ENCODE measurements at regions not wholly inside any gene's neighbourhood (a gene's known extent, or its start where the extent isn't known, plus 50 kb on each side); places are given as distances from the start of the nearest gene placed in this dataset.

DNA sequence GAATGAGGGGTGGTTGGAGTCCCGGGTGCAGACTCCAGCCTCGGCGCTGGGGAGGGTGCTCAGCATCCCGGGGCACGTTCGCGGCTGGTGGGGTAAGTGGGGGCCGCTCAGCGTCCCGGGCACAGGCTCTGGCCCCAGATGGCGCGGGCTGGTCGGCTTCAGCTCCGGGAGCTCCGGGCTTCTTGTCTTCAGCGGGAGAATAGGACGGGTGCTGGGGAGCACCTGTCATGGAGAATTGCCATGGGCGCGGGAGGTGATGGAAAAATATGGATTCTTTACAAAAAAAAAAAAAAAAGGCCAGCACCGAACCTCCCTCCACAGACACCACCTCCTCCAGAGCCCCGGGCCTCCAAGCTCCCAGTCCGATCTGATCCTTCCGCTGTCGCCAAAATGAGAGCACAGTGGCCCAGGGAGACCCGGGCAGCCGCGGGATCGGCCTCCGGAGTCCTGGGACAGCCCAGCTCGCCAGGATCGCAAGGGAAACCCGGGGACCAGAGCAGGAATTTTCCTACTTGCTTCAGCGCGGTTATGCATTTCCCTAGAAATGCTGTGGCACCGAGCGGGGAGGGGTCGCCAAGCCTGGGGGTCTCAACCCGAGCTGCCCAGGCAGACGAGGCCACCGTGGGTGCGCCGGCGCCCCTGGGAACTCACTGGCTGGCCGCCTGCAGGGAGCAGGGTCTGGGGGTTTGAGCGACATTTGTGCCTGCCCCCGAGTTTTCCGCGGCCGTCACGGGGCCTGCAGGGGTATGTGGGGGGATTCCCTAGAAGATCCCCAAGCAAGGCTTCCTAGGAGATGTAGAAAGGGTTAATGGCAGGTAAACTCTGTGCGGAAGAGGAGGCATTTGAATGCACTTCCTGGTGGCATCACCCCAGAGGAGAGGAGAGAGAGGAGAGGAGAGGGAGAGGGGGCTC lies 1336.9 kb downstream of the BRD1 start:
- 0 out of 2 replicates have a peak overlapping the region, but pooled peaks have one; percentile 59 for H2AFZ ChIP-seq

DNA sequence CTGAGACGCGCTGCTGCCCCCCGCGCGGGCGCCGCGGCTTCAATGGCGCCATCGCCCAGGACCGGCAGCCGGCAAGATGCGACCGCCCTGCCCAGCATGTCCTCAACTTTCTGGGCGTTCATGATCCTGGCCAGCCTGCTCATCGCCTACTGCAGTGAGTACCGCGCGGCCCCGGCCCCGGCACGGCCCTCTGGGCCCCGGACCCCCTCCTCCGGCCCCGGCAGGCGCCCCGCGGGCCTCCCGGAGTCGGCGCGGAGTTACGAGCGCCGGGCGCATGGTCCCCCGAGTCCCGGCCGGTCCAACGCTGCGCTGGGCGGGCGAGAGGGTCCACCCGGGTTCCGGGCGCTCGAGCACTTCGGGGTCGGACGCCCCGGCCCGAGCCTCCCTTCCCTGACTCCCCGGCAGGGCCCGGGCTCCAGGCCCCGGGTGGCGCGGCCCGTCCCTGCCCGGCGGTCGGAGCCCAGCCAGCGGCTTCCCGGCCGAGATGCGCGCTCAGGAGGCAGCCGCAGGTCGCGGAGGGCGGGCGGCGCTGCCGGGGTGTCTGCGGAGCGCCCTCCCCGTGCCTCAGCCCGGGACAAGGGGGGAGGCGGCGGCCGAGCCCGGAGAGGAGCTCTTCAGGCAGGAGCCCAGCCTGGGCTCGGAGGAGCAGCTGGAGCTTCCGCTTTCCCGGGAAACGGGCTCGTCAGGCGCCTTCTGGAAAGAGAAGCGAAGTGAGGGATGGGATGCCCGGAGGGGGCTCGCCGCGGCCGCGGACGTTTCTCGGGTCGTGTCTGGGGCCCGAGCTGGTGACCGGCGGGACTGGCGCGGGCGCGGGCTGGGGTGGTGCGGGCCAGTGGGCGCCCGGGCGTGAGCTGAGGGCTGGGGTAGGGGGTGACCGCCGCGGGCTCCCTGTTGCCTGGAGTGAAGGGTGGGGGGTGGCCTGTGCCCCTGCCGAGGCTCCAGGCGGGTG lies 1337.8 kb downstream of the BRD1 start:
- Histone ChIP-seq H3K9me2 (ENCODE audit: insufficient read depth) (no peaks in the 10 kb centered on the region), H3K27me3 (replicated peaks; ENCODE audit: insufficient read depth) (peaks cover 24% of the 10 kb centered on the region; the same call in 1 of the 2 replicates), H2AFZ (peak overlapping the region; percentile 59; the same call in 1 of the 2 replicates), H3K9ac (peak overlapping the region; percentile 44), H4K20me1 (ENCODE audit: insufficient read depth) (no peaks in the 10 kb centered on the region), H3K4me1 (ENCODE audit: insufficient read depth) (no peaks in the 10 kb centered on the region), H3K4me3 (peak overlapping the region; percentile 68), H3K27ac (no peak overlapping the region), H3K79me2 (ENCODE audit: insufficient read depth) (no peaks in the 10 kb centered on the region), H3F3A (ENCODE audit: insufficient read depth) (no peaks in the 10 kb centered on the region), H3K4me2 (ENCODE audit: unreplicated experiment) (peak overlapping the region; percentile 57), H3K9me3 (ENCODE audit: low read depth) (no peaks in the 10 kb centered on the region), H3K36me3 (ENCODE audit: low read depth) (no peaks in the 10 kb centered on the region)
- 2 to 3% methylated on average over 82 to 90 of the region's 113 CpGs for WGBS, 2 experiments (ENCODE audit: low coverage in 1 of 2, low lambda C conversion rate in 2 of 2, missing lambda C conversion rate in 2 of 2)
- in situ Hi-C loops (cut with MboI), result loop anchor here (25.0 kb wide), 1 partner anchor 1653 kb away; no protein-coding TSS in a partner anchor
- DNase-seq, result peak; percentile 55
- TF ChIP-seq EZH2phosphoT487 (IDR thresholded peaks at IDR 0.05; ENCODE audit: insufficient read depth, low read depth) (no peak), EZH2 (IDR thresholded peaks at IDR 0.05; ENCODE audit: insufficient read depth, poor library complexity, severe bottlenecking) (no peak)

More for the DNA sequence above, 1336.9 kb downstream of the BRD1 start:
- Histone ChIP-seq H3K9me3 (ENCODE audit: low read depth) (no peaks in the 10 kb centered on the region), H3K27me3 (replicated peaks; ENCODE audit: insufficient read depth) (peaks cover 24% of the 10 kb centered on the region; the same call in 1 of the 2 replicates), H4K20me1 (ENCODE audit: insufficient read depth) (no peaks in the 10 kb centered on the region), H3F3A (ENCODE audit: insufficient read depth) (no peaks in the 10 kb centered on the region), H3K4me3 (peak overlapping the region; percentile 68), H3K9ac (peak overlapping the region; percentile 44; the same call in 1 of the 2 replicates), H3K36me3 (ENCODE audit: low read depth) (no peaks in the 10 kb centered on the region), H3K27ac (no peak overlapping the region), H3K4me1 (ENCODE audit: insufficient read depth) (no peaks in the 10 kb centered on the region), H3K4me2 (ENCODE audit: unreplicated experiment) (peak overlapping the region; percentile 57), H3K9me2 (ENCODE audit: insufficient read depth) (no peaks in the 10 kb centered on the region), H3K79me2 (ENCODE audit: insufficient read depth) (no peaks in the 10 kb centered on the region)
- WGBS, 2 experiments (ENCODE audit: low coverage in 1 of 2, low lambda C conversion rate in 2 of 2, missing lambda C conversion rate in 2 of 2), result 6 to 9% methylated on average over 36 to 51 of the region's 51 CpGs
- in situ Hi-C loops (cut with MboI), result loop anchor here (25.0 kb wide), 1 partner anchor 1653 kb away; no protein-coding TSS in a partner anchor
- peak; percentile 23 for DNase-seq
- TF ChIP-seq EZH2 (IDR thresholded peaks at IDR 0.05; ENCODE audit: insufficient read depth, poor library complexity, severe bottlenecking) (no peak), EZH2phosphoT487 (IDR thresholded peaks at IDR 0.05; ENCODE audit: insufficient read depth, low read depth) (no peak)

DNA sequence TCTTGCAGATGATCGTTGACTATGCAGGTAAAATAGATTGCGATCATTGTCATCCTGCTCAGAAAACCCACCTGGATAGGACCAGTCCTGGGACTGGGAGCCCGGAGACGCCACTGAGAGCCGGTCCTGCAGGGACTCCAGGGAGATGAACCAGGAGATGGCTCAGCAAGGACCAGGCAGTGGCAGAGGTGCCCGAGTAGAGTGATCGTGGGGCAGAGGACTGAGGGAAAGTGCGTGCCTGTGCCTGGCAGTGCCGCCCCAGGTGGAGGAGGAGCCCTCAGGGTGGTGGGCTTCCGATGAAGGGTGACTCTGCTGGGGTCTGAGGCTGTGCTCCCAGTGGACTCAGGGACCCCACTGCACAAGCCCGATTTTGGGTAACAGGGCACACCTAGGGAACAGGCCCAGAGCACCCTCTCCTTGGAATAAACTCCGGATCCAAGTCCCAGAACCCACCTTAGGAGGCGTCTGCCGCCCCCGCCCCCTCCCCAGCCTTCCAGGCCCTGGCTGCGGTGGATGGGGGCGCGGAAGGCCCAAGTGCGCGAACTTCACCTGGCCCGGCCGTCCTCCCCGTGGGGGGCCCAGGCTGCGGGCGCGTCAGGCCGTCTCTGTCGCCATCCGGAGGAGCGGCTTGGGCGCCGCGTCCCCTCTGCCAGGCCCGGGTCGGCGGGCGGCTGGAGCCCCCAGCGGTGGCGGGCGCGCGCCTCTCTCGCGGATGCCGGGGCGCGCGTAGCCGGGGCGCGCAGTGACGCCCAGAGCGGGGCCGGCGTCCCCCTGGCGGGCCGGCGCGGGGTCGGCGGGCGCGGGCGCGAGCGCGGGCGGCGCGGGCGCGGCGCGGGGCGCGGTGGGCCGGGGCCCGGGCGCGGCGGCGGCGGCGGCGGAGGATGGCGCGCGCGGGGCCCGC lies 1338.8 kb downstream of the BRD1 start:
- Histone ChIP-seq H3K9me3 (ENCODE audit: low read depth) (no peaks in the 10 kb centered on the region), H2AFZ (no peak overlapping the region), H3F3A (ENCODE audit: insufficient read depth) (no peaks in the 10 kb centered on the region), H4K20me1 (ENCODE audit: insufficient read depth) (no peaks in the 10 kb centered on the region), H3K36me3 (ENCODE audit: low read depth) (no peaks in the 10 kb centered on the region), H3K27ac (no peak overlapping the region), H3K9me2 (ENCODE audit: insufficient read depth) (no peaks in the 10 kb centered on the region), H3K79me2 (ENCODE audit: insufficient read depth) (no peaks in the 10 kb centered on the region), H3K27me3 (replicated peaks; ENCODE audit: insufficient read depth) (peaks cover 24% of the 10 kb centered on the region; the same call in 1 of the 2 replicates), H3K4me2 (ENCODE audit: unreplicated experiment) (no peak overlapping the region), H3K4me1 (ENCODE audit: insufficient read depth) (no peaks in the 10 kb centered on the region), H3K4me3 (no peak overlapping the region), H3K9ac (no peak overlapping the region)
- no peak for TF ChIP-seq EZH2phosphoT487 (IDR thresholded peaks at IDR 0.05; ENCODE audit: insufficient read depth, low read depth)
- TF ChIP-seq EZH2 (IDR thresholded peaks at IDR 0.05; ENCODE audit: insufficient read depth, poor library complexity, severe bottlenecking), result peak; percentile 45
- in situ Hi-C loops (cut with MboI), result loop anchor here (25.0 kb wide), 1 partner anchor 1652 kb away; no protein-coding TSS in a partner anchor
- 27 to 38% methylated on average over 19 to 32 of the region's 90 CpGs for WGBS, 2 experiments (ENCODE audit: low coverage in 1 of 2, low lambda C conversion rate in 2 of 2, missing lambda C conversion rate in 2 of 2)
- peak; percentile 24 for DNase-seq
